ENCODE measurements at regions not wholly inside any gene's neighbourhood (a gene's known extent, or its start where the extent isn't known, plus 50 kb on each side); places are given as distances from the start of the nearest gene placed in this dataset.

- no peak overlapping the region for H3K27ac ChIP-seq (ENCODE audit: control insufficient read depth, insufficient read depth)
- H3K27me3 ChIP-seq (replicated peaks in 1 of 2; ENCODE audit: control insufficient read depth in 2 of 2, insufficient read depth in 2 of 2, low read length in 1 of 2) = no peaks in the 10 kb centered on the region
- no peaks in the 10 kb centered on the region for H4K20me1 ChIP-seq (ENCODE audit: control insufficient read depth, insufficient read depth)
- H3K79me2 ChIP-seq (ENCODE audit: control insufficient read depth, insufficient read depth, low read length) = no peaks in the 10 kb centered on the region
- no peak overlapping the region for H2AFZ ChIP-seq (ENCODE audit: control insufficient read depth, low read depth, low read length)
- H3K4me1 ChIP-seq (ENCODE audit: control insufficient read depth, insufficient read depth, low read length) = no peaks in the 10 kb centered on the region
- ATAC-seq = no peak
- TF ChIP-seq ZNF217 (IDR thresholded peaks at IDR 0.05) = no peak
- TF ChIP-seq PAX8 (IDR thresholded peaks at IDR 0.05) = no peak
- WGBS (ENCODE audit: insufficient coverage, insufficient replicate concordance, low lambda C conversion rate, missing lambda C conversion rate) = 50% methylated on average over 10 of the region's 10 CpGs
- ChIA-PET CTCF (no interaction called here), RAD21 (ENCODE audit: unreplicated experiment) (no interaction called here), POLR2A (no interaction called here), SMC1A (ENCODE audit: uncharacterized antibody, unreplicated experiment) (no interaction called here)
- no peak for FAIRE-seq
- H3K9me3 ChIP-seq (replicated peaks; ENCODE audit: control insufficient read depth, insufficient read depth, low read length) = no peaks in the 10 kb centered on the region
- DNase-seq (ENCODE audit: low read depth, low spot score) = no peak
- intact Hi-C loops (cut with micrococcal nuclease; ENCODE audit: unreplicated experiment) (no loop called here), in situ Hi-C loops (cut with MboI) (no loop called here)
- H3K4me2 ChIP-seq (ENCODE audit: control insufficient read depth, insufficient read depth) = no peak overlapping the region
- no peaks in the 10 kb centered on the region for H3K36me3 ChIP-seq (ENCODE audit: control insufficient read depth in 2 of 2, insufficient read depth in 2 of 2, low read length in 1 of 2)
- no peak overlapping the region for H3K9ac ChIP-seq (ENCODE audit: control insufficient read depth, insufficient read depth, low read length)
- H3K4me3 ChIP-seq = no peak overlapping the region
- no TSS peak for BruUV-seq (replicated peaks)
These were observed 130.5 kb upstream of the ANKRD30A start for GRCh38 chr10:36994886-36995285.

- ATAC-seq = no peak
- no peak for FAIRE-seq
- in situ Hi-C loops (cut with MboI) = no loop called here
These were observed 136.2 kb upstream of the ANKRD30A start for GRCh38 chr10:36989233-36989632.

More at GRCh38 chr10:36989233-36989632, 136.2 kb upstream of the ANKRD30A start:
- Histone ChIP-seq H3K27ac (ENCODE audit: control insufficient read depth, insufficient read depth) (no peak overlapping the region), H2AFZ (ENCODE audit: control insufficient read depth, low read depth, low read length) (no peak overlapping the region), H3K9ac (ENCODE audit: control insufficient read depth, insufficient read depth, low read length) (no peak overlapping the region), H3K4me3 (no peak overlapping the region), H3K4me2 (ENCODE audit: control insufficient read depth, insufficient read depth) (no peak overlapping the region), H4K20me1 (ENCODE audit: control insufficient read depth, insufficient read depth) (no peaks in the 10 kb centered on the region), H3K36me3 (ENCODE audit: control insufficient read depth in 2 of 2, insufficient read depth in 2 of 2, low read length in 1 of 2) (no peaks in the 10 kb centered on the region), H3K9me3 (replicated peaks; ENCODE audit: control insufficient read depth, insufficient read depth, low read length) (no peaks in the 10 kb centered on the region; the same call in 2 of the 3 replicates), H3K4me1 (ENCODE audit: control insufficient read depth, insufficient read depth, low read length) (no peaks in the 10 kb centered on the region), H3K79me2 (ENCODE audit: control insufficient read depth, insufficient read depth, low read length) (no peaks in the 10 kb centered on the region), H3K27me3 (replicated peaks in 1 of 2; ENCODE audit: control insufficient read depth in 2 of 2, insufficient read depth in 2 of 2, low read length in 1 of 2) (no peaks in the 10 kb centered on the region)
- ChIA-PET RAD21 (ENCODE audit: unreplicated experiment) (no interaction called here), SMC1A (ENCODE audit: uncharacterized antibody, unreplicated experiment) (no interaction called here), POLR2A (no interaction called here), CTCF (no interaction called here)
- no peak for DNase-seq (ENCODE audit: low read depth, low spot score)
- WGBS (ENCODE audit: insufficient coverage, insufficient replicate concordance, low lambda C conversion rate, missing lambda C conversion rate) = 57% methylated on average over 12 of the region's 12 CpGs
- no peak for TF ChIP-seq KDM1A (IDR thresholded peaks at IDR 0.05; ENCODE audit: borderline replicate concordance)
- TF ChIP-seq E4F1 (IDR thresholded peaks at IDR 0.05; ENCODE audit: borderline replicate concordance, partially characterized antibody) = no peak
- no peak for TF ChIP-seq RELA (IDR thresholded peaks at IDR 0.05; ENCODE audit: borderline replicate concordance, partially characterized antibody)
- TF ChIP-seq HDAC6 (IDR thresholded peaks at IDR 0.05; ENCODE audit: unreplicated experiment) = no peak
- TF ChIP-seq FOXK2 (IDR thresholded peaks at IDR 0.05) = no peak
- TF ChIP-seq ATF7 (IDR thresholded peaks at IDR 0.05; ENCODE audit: low read depth) = no peak
- TF ChIP-seq ZNF274 (IDR thresholded peaks at IDR 0.05; ENCODE audit: insufficient read depth, insufficient read length) = no peak
- TF ChIP-seq BMI1 (IDR thresholded peaks at IDR 0.05; ENCODE audit: borderline replicate concordance) = no peak
- intact Hi-C loops (cut with micrococcal nuclease; ENCODE audit: unreplicated experiment) = no loop called here
- BruUV-seq (replicated peaks) = no TSS peak
